H9 (cell line): ENCODE measurements at regions not wholly inside any gene's neighbourhood (a gene's known extent, or its start where the extent isn't known, plus 50 kb on each side); places are given as distances from the start of the nearest gene placed in this dataset.

Experiments used
- DNase-seq: peaks from one replicate; pipeline ENCODE4 v3.0.0-alpha.2; 2017
- H2AFZ ChIP-seq: one replicate; pipeline ENCODE4 v1.6.1; 2013; ENCODE audit warnings: mild to moderate bottlenecking, low read length, control low read depth, moderate library complexity
- H2AK5ac ChIP-seq: 2 replicates; pipeline ENCODE4 v1.6.1; 2013; ENCODE audit warnings: low read length, control low read depth, mixed read lengths; ENCODE audit not compliant: insufficient read length
- H2BK120ac ChIP-seq: one replicate; pipeline ENCODE4 v1.6.1; 2013; ENCODE audit warnings: low read depth, mild to moderate bottlenecking, low read length, control low read depth, inconsistent platforms; ENCODE audit not compliant: poor library complexity, severe bottlenecking
- H2BK12ac ChIP-seq: 2 replicates; pipeline ENCODE4 v1.6.1; 2013; ENCODE audit warnings: low read length, control low read depth, mixed read lengths, low read depth; ENCODE audit not compliant: insufficient read length
- H2BK15ac ChIP-seq: 2 replicates; pipeline ENCODE4 v1.6.1; 2013; ENCODE audit warnings: low read depth, low read length, control low read depth
- H2BK20ac ChIP-seq: one replicate; pipeline ENCODE4 v1.6.1; 2013; ENCODE audit warnings: low read depth, mild to moderate bottlenecking, low read length, control low read depth, inconsistent platforms; ENCODE audit not compliant: poor library complexity, severe bottlenecking
- H2BK5ac ChIP-seq: 2 replicates; pipeline ENCODE4 v1.6.1; 2013; ENCODE audit warnings: low read length, control low read depth, mixed read lengths; ENCODE audit not compliant: insufficient read length
- H3K14ac ChIP-seq: 2 replicates; pipeline ENCODE4 v1.6.1; 2013; ENCODE audit warnings: low read length, control low read depth; ENCODE audit not compliant: insufficient read depth
- H3K18ac ChIP-seq: 2 replicates; pipeline ENCODE4 v1.6.1; 2013; ENCODE audit warnings: low read depth, mild to moderate bottlenecking, mixed read lengths, low read length, control low read depth; ENCODE audit not compliant: insufficient read length
- H3K23ac ChIP-seq: 2 replicates; pipeline ENCODE4 v1.6.1; 2013; ENCODE audit warnings: low read length, control low read depth, mixed read lengths, low read depth; ENCODE audit not compliant: insufficient read length
- H3K23me2 ChIP-seq: 2 replicates; pipeline ENCODE4 v1.6.1; 2013; ENCODE audit warnings: low read depth, mild to moderate bottlenecking, mixed read lengths, low read length, control low read depth; ENCODE audit not compliant: insufficient read length, poor library complexity, severe bottlenecking
- H3K27ac ChIP-seq: 2 replicates; pipeline ENCODE4 v1.5.1; 2013; ENCODE audit warnings: low read length, control low read depth, mixed read lengths, low read depth; ENCODE audit not compliant: insufficient read length
- H3K27me3 ChIP-seq: 2 replicates; pipeline ENCODE4 v1.6.1; 2013; ENCODE audit warnings: low read length, control low read depth, inconsistent platforms; ENCODE audit not compliant: insufficient read depth
- H3K4ac ChIP-seq: 2 replicates; pipeline ENCODE4 v1.6.1; 2013; ENCODE audit warnings: low read depth, mild to moderate bottlenecking, control low read depth, inconsistent platforms, low read length, moderate library complexity
- H3K4me1 ChIP-seq: 2 replicates; pipeline ENCODE4 v1.6.1; 2013; ENCODE audit warnings: low read length, control low read depth, inconsistent platforms; ENCODE audit not compliant: insufficient read depth
- H3K4me2 ChIP-seq: 2 replicates; pipeline ENCODE4 v1.6.1; 2013; ENCODE audit warnings: low read length, control low read depth, mixed read lengths; ENCODE audit not compliant: insufficient read length, insufficient read depth
- H3K56ac ChIP-seq: 2 replicates; pipeline ENCODE4 v1.6.1; 2013; ENCODE audit warnings: low read depth, mild to moderate bottlenecking, mixed read lengths, low read length, control low read depth; ENCODE audit not compliant: insufficient read length
- H3K79me1 ChIP-seq: 2 replicates; pipeline ENCODE4 v1.6.1; 2013; ENCODE audit warnings: low read depth, mild to moderate bottlenecking, moderate library complexity, low read length, control low read depth, inconsistent platforms; ENCODE audit not compliant: insufficient read depth, poor library complexity, severe bottlenecking
- H3K79me2 ChIP-seq: 2 replicates; pipeline ENCODE4 v1.6.1; 2013; ENCODE audit warnings: low read length, control low read depth, inconsistent platforms; ENCODE audit not compliant: insufficient read depth
- H3K9ac ChIP-seq: 2 replicates; pipeline ENCODE4 v1.6.1; 2013; ENCODE audit warnings: low read length, control low read depth, mixed read lengths; ENCODE audit not compliant: insufficient read length; ENCODE audit errors: extremely low read depth
- H3K9me3 ChIP-seq: one replicate; pipeline ENCODE4 v1.6.1; 2013; ENCODE audit warnings: low read depth, low read length, inconsistent platforms; ENCODE audit not compliant: control insufficient read depth
- H3T11ph ChIP-seq: one replicate; pipeline ENCODE4 v1.6.1; 2013; ENCODE audit warnings: mild to moderate bottlenecking, low read length, control low read depth, inconsistent platforms
- H4K20me1 ChIP-seq: one replicate; pipeline ENCODE4 v1.6.1; 2013; ENCODE audit not compliant: control insufficient read depth, insufficient read length, insufficient read depth
- H4K5ac ChIP-seq: 2 replicates; pipeline ENCODE4 v1.6.1; 2013; ENCODE audit warnings: low read depth, mild to moderate bottlenecking, mixed read lengths, low read length, control low read depth; ENCODE audit not compliant: insufficient read length
- H4K8ac ChIP-seq: replicated peaks from 2 replicates; pipeline ENCODE4 v1.6.1; 2013; ENCODE audit warnings: low read length, control low read depth, mixed read lengths, low read depth; ENCODE audit not compliant: insufficient read length
- H4K91ac ChIP-seq: 2 replicates; pipeline ENCODE4 v1.6.1; 2013; ENCODE audit warnings: low read depth, mild to moderate bottlenecking, moderate library complexity, mixed read lengths, low read length, control low read depth; ENCODE audit not compliant: insufficient read length
- H3K27ac Mint-ChIP-seq, 3 experiments: 2 replicates in 2 of 3; 3 replicates in 1 of 3; pipeline ENCODE4 v1.8.0; 2020 to 2021; ENCODE audit warnings: mixed read lengths in 3 of 3, mild to moderate bottlenecking in 1 of 3, moderate library complexity in 1 of 3
- H3K27me3 Mint-ChIP-seq: 2 replicates; pipeline ENCODE4 v1.8.0; 2021; ENCODE audit warnings: low read depth, mild to moderate bottlenecking, moderate library complexity, mixed read lengths
- H3K36me3 Mint-ChIP-seq, 3 experiments: 2 replicates in 2 of 3; 3 replicates in 1 of 3; pipeline ENCODE4 v1.8.0; 2020 to 2021; ENCODE audit warnings: low read depth in 3 of 3, mixed read lengths in 3 of 3; ENCODE audit not compliant: insufficient read depth in 1 of 3
- H3K4me1 Mint-ChIP-seq, 2 experiments: 2 replicates each; pipeline ENCODE4 v1.8.0; 2020; ENCODE audit warnings: mixed read lengths in 2 of 2
- H3K4me3 Mint-ChIP-seq, 2 experiments: 2 replicates in 1 of 2; 3 replicates in 1 of 2; pipeline ENCODE4 v1.8.0; 2020 to 2021; ENCODE audit warnings: mild to moderate bottlenecking in 2 of 2, mixed read lengths in 2 of 2, moderate library complexity in 1 of 2
- H3K9me3 Mint-ChIP-seq, 2 experiments: 2 replicates in 1 of 2; 3 replicates in 1 of 2; pipeline ENCODE4 v1.8.0; 2020; ENCODE audit warnings: mild to moderate bottlenecking in 2 of 2, mixed read lengths in 2 of 2, moderate library complexity in 1 of 2
- CTCF ChIP-seq: fragments of 200-600 bp; sonication (generic); conservative IDR thresholded peaks from 3 replicates; pipeline ENCODE4 v1.8.0; 2021; ENCODE audit warnings: antibody characterized with exemption, mild to moderate bottlenecking
- WGBS: extraction: QIAGEN DNeasy Blood & Tissue Kit; methylation state at CpG from one replicate; pipeline ENCODE4 v1.1.7; 2013; ENCODE audit warnings: missing lambda C conversion rate, low lambda C conversion rate, mixed read lengths; ENCODE audit not compliant: insufficient read length; ENCODE audit errors: extremely low coverage; 5-methylcytosine and 5-hydroxymethylcytosine counted together

- H4K5ac ChIP-seq = no peak overlapping the region
- Mint-ChIP-seq H3K36me3 (peaks cover 5 to 6% (median 5%) of the 10 kb centered on the region in 3 experiments), H3K4me3 (no peak overlapping the region), H3K27ac (no peak overlapping the region), H3K27me3 (no peaks in the 10 kb centered on the region), H3K4me1 (peaks cover 5 to 9% of the 10 kb centered on the region in 2 experiments), H3K9me3 (peaks cover 6 to 9% of the 10 kb centered on the region in 2 experiments; a peak in 4 of 5 replicates)
- H3K4me1 ChIP-seq = no peaks in the 10 kb centered on the region
- no peak overlapping the region for H3K4ac ChIP-seq
- WGBS = no CpG with 5 or more reads among the region's 3 CpGs
- no peak overlapping the region for H2BK120ac ChIP-seq
- H3K27me3 ChIP-seq = no peaks in the 10 kb centered on the region
- H3K14ac ChIP-seq = no peak overlapping the region
- H3K27ac ChIP-seq = no peak overlapping the region
- H3K23me2 ChIP-seq = no peaks in the 10 kb centered on the region
- H3K23ac ChIP-seq = no peak overlapping the region
- H3K79me2 ChIP-seq = no peaks in the 10 kb centered on the region
- H2BK5ac ChIP-seq = no peak overlapping the region
- no peak overlapping the region for H2AFZ ChIP-seq
- no peak overlapping the region for H3K9ac ChIP-seq
- no peak overlapping the region for H3T11ph ChIP-seq
- DNase-seq = no peak
- no peak overlapping the region for H3K4me2 ChIP-seq
- no peak for TF ChIP-seq CTCF
- no peaks in the 10 kb centered on the region for H3K79me1 ChIP-seq
- H3K56ac ChIP-seq = no peak overlapping the region
- H3K9me3 ChIP-seq = no peaks in the 10 kb centered on the region
- H4K8ac ChIP-seq = no peak overlapping the region
- no peak overlapping the region for H2BK15ac ChIP-seq
- H3K18ac ChIP-seq = no peak overlapping the region
- H2AK5ac ChIP-seq = no peak overlapping the region
- H4K91ac ChIP-seq = no peak overlapping the region
- H2BK12ac ChIP-seq = no peak overlapping the region
- H2BK20ac ChIP-seq = no peak overlapping the region
- no peaks in the 10 kb centered on the region for H4K20me1 ChIP-seq
Observed at GRCh38 chr7:109266610-109267009, 696.9 kb downstream of the DNAJB9 start.
